Central memory CD8-positive, alpha-beta T cell (primary cell): ENCODE measurements at regions not wholly inside any gene's neighbourhood (a gene's known extent, or its start where the extent isn't known, plus 50 kb on each side); places are given as distances from the start of the nearest gene placed in this dataset.
"Not testable (repeated sequence)": the region's sequence is repeated elsewhere in the genome, so short reads cannot be mapped to it uniquely, and the experiment has no call there.

Source experiments
- ATAC-seq: fragments of 150-1000 bp; cut with Tn5 transposase; replicated peaks from 2 replicates; pipeline ENCODE4 v1.10.0; 2022; ENCODE audit warnings: mild to moderate bottlenecking, moderate FRiP score, moderate number of reproducible peaks; ENCODE audit not compliant: poor library complexity, severe bottlenecking; ENCODE audit errors: extremely low read depth
- DNase-seq, 2 donors: peaks; one replicate each; pipeline ENCODE4 v3.0.0; 2021; ENCODE audit warnings: low spot score in 2 of 2
- H3K27ac Mint-ChIP-seq: one replicate; pipeline ENCODE4 v1.8.0; 2022; ENCODE audit warnings: low read depth, mild to moderate bottlenecking, moderate library complexity, mixed read lengths
- H3K27me3 Mint-ChIP-seq: one replicate; pipeline ENCODE4 v1.8.0; 2022; ENCODE audit warnings: mixed read lengths
- H3K36me3 Mint-ChIP-seq: one replicate; pipeline ENCODE4 v1.8.0; 2022; ENCODE audit warnings: mild to moderate bottlenecking, moderate library complexity, mixed read lengths; ENCODE audit not compliant: insufficient read depth
- H3K4me1 Mint-ChIP-seq: one replicate; pipeline ENCODE4 v1.8.0; 2022; ENCODE audit warnings: mixed read lengths
- H3K4me3 Mint-ChIP-seq: one replicate; pipeline ENCODE4 v1.8.0; 2022; ENCODE audit warnings: mild to moderate bottlenecking, moderate library complexity, mixed read lengths
- H3K9me3 Mint-ChIP-seq: one replicate; pipeline ENCODE4 v1.8.0; 2022; ENCODE audit warnings: mixed read lengths

DNA sequence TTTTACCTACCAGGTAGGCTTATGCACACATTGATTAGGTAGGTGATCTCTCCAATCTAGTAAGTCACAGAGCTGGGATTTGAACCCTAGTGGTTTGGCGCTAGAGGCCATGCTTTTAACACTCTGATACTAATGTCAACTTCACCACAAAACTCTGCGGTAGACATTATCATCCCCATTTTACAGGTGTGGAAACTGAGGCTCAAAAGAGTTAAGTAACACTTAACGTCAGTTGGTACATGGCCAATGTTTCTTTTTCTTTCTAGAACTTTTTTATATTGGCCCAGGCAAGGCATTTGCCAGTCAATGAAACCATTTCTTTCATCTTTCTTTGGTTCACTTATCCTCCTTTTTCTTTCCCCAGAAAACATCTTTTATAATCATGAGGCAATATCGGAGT lies 95.9 kb upstream of the KIF26B start:
- Mint-ChIP-seq H3K27me3 (peaks cover 10% of the 10 kb centered on the region), H3K9me3 (no peaks in the 10 kb centered on the region), H3K4me3 (no peak overlapping the region), H3K36me3 (peaks cover 2% of the 10 kb centered on the region), H3K27ac (no peak overlapping the region), H3K4me1 (peaks cover 7% of the 10 kb centered on the region)
- DNase-seq = no peak
- no peak for ATAC-seq

- no peaks in the 10 kb centered on the region for H3K9me3 Mint-ChIP-seq
- ATAC-seq = no peak
- H3K36me3 Mint-ChIP-seq = peaks cover 2% of the 10 kb centered on the region
- peaks cover 7% of the 10 kb centered on the region for H3K4me1 Mint-ChIP-seq
- peaks cover 14% of the 10 kb centered on the region for H3K27me3 Mint-ChIP-seq
- no peak overlapping the region for H3K4me3 Mint-ChIP-seq
- no peak for DNase-seq
- no peak overlapping the region for H3K27ac Mint-ChIP-seq
Observed at GRCh38 chr1:245058436-245058835, 96.3 kb upstream of the KIF26B start.

DNA sequence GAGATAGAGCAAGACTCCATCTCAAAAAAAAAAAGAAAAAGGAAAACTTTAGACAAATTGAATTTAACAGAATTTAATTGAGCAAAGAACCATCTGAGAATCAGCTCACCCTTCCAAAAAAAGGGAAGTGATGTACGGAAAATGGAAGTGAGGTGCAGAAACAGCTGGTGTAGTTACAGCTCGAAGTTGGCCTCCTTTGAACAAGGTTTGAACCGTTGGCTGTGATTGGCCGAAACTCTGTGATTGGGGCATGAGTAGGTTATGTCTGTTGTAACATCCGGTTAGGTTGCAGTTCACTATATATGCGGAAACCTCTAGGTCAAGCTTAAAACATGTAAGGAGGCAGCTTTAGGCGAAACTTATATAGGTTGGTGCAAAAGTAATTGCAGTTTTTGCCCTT lies 97.9 kb upstream of the KIF26B start:
- Mint-ChIP-seq H3K36me3 (peaks cover 2% of the 10 kb centered on the region), H3K27ac (no peak overlapping the region), H3K4me3 (no peak overlapping the region), H3K9me3 (no peaks in the 10 kb centered on the region), H3K4me1 (peaks cover 10% of the 10 kb centered on the region), H3K27me3 (peaks cover 24% of the 10 kb centered on the region)
- no peak for DNase-seq
- ATAC-seq = no peak

DNA sequence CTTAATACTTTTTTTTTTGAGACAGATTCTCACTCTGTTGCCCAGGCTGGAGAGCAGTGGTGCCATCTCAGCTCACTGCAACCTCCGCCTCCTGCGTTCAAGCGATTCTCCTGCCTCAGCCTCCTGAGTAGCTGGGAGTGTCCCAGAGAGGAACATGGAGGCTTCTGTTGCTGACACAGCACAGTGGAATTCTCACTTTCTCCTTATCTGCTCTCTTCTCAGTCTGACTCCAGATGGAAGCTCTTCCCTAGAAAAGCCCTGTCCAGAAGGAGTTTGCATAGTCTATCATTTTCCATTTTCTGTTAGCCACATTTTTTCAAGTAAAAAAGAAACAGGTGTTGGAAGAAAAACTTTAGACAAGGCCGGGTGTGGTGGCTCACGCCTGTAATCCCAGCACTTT lies 98.5 kb upstream of the KIF26B start:
- H3K36me3 Mint-ChIP-seq, H3K4me3 Mint-ChIP-seq, ATAC-seq, DNase-seq, H3K9me3 Mint-ChIP-seq, H3K27ac Mint-ChIP-seq: not testable (repeated sequence)
- H3K4me1 Mint-ChIP-seq = peaks cover 16% of the 10 kb centered on the region
- H3K27me3 Mint-ChIP-seq = peaks cover 31% of the 10 kb centered on the region

- Mint-ChIP-seq H3K4me1 (peaks cover 18% of the 10 kb centered on the region), H3K4me3 (no peak overlapping the region), H3K27ac (no peak overlapping the region), H3K27me3 (peaks cover 36% of the 10 kb centered on the region), H3K9me3 (no peaks in the 10 kb centered on the region), H3K36me3 (peaks cover 2% of the 10 kb centered on the region)
- DNase-seq (no peak), ATAC-seq (no peak)
Observed at GRCh38 chr1:245055752-245056151, 99.0 kb upstream of the KIF26B start.

- H3K36me3 Mint-ChIP-seq = peaks cover 2% of the 10 kb centered on the region
- no peak for DNase-seq
- peaks cover 38% of the 10 kb centered on the region for H3K27me3 Mint-ChIP-seq
- H3K4me3 Mint-ChIP-seq = no peak overlapping the region
- ATAC-seq = no peak
- H3K27ac Mint-ChIP-seq = peak overlapping the region; percentile 6
- H3K4me1 Mint-ChIP-seq = peaks cover 18% of the 10 kb centered on the region
- H3K9me3 Mint-ChIP-seq = no peaks in the 10 kb centered on the region
Observed at GRCh38 chr1:245054507-245055270, 100.1 kb upstream of the KIF26B start.

DNA sequence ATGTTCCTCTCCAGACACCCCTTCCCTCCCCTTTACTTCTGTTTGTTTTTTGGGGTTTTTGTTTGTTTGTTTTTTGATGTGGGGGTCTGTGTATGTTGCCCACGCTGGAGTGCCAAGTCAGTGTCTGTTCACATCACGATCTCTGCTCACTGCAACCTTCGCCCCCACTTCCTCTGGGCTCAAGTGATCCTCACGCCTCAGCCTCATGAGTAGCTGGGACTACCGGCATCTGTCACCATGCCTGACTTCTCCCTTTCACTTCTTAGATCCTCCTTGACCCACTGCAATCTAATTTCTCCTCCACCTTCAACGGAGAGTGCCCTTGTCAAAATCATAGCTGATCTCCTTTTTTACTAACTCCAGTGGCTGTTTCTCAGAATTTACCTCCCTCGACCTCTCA lies 100.7 kb upstream of the KIF26B start:
- peaks cover 18% of the 10 kb centered on the region for H3K4me1 Mint-ChIP-seq
- H3K4me3 Mint-ChIP-seq = no peak overlapping the region
- ATAC-seq = no peak
- peak overlapping the region; percentile 6 for H3K27ac Mint-ChIP-seq
- peaks cover 2% of the 10 kb centered on the region for H3K36me3 Mint-ChIP-seq
- no peak for DNase-seq
- H3K27me3 Mint-ChIP-seq = peaks cover 38% of the 10 kb centered on the region
- H3K9me3 Mint-ChIP-seq = no peaks in the 10 kb centered on the region

- H3K27ac Mint-ChIP-seq = no peak overlapping the region
- H3K27me3 Mint-ChIP-seq = peaks cover 38% of the 10 kb centered on the region
- H3K36me3 Mint-ChIP-seq = peaks cover 2% of the 10 kb centered on the region
- no peak for DNase-seq
- H3K4me3 Mint-ChIP-seq = peak overlapping the region; percentile 8
- H3K9me3 Mint-ChIP-seq = no peaks in the 10 kb centered on the region
- no peak for ATAC-seq
- H3K4me1 Mint-ChIP-seq = peaks cover 18% of the 10 kb centered on the region
Observed at GRCh38 chr1:245052258-245052657, 102.5 kb upstream of the KIF26B start.

GRCh38 chr1:245051349-245052221 lies 103.2 kb upstream of the KIF26B start:
- H3K9me3 Mint-ChIP-seq = no peaks in the 10 kb centered on the region
- H3K27ac Mint-ChIP-seq = no peak overlapping the region
- no peak for DNase-seq
- no peak for ATAC-seq
- peaks cover 2% of the 10 kb centered on the region for H3K36me3 Mint-ChIP-seq
- peaks cover 18% of the 10 kb centered on the region for H3K4me1 Mint-ChIP-seq
- H3K27me3 Mint-ChIP-seq = peaks cover 38% of the 10 kb centered on the region
- peak overlapping the region; percentile 8 for H3K4me3 Mint-ChIP-seq

- Mint-ChIP-seq H3K9me3 (no peaks in the 10 kb centered on the region), H3K36me3 (no peaks in the 10 kb centered on the region), H3K4me1 (peaks cover 6% of the 10 kb centered on the region), H3K27me3 (peaks cover 12% of the 10 kb centered on the region), H3K27ac (no peak overlapping the region), H3K4me3 (no peak overlapping the region)
- no peak for ATAC-seq
- DNase-seq = no peak
Observed at GRCh38 chr1:245046769-245047168, 108.0 kb upstream of the KIF26B start.

DNA sequence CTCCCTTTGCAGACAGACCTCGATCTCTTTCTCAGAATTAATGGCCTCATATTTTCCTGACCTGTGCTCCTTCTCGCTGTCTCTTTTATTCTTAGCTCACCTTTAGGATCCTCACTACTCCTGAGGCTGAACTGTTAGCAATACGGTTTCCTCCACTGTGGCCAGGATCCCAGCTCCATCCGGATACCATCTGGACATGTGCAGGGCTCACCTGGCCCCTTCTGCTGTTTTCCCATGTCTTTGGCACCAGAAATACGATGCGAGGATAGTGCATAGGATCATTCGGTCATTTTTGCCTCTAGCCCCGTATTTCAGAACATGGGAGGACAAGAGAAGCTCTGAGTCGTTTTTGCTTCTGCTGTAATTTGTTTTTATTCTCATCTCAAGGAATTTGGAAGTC lies 108.5 kb upstream of the KIF26B start:
- Mint-ChIP-seq H3K27me3 (peaks cover 8% of the 10 kb centered on the region), H3K4me1 (peaks cover 2% of the 10 kb centered on the region), H3K27ac (no peak overlapping the region), H3K9me3 (no peaks in the 10 kb centered on the region), H3K4me3 (no peak overlapping the region), H3K36me3 (no peaks in the 10 kb centered on the region)
- ATAC-seq (no peak), DNase-seq (no peak)

DNA sequence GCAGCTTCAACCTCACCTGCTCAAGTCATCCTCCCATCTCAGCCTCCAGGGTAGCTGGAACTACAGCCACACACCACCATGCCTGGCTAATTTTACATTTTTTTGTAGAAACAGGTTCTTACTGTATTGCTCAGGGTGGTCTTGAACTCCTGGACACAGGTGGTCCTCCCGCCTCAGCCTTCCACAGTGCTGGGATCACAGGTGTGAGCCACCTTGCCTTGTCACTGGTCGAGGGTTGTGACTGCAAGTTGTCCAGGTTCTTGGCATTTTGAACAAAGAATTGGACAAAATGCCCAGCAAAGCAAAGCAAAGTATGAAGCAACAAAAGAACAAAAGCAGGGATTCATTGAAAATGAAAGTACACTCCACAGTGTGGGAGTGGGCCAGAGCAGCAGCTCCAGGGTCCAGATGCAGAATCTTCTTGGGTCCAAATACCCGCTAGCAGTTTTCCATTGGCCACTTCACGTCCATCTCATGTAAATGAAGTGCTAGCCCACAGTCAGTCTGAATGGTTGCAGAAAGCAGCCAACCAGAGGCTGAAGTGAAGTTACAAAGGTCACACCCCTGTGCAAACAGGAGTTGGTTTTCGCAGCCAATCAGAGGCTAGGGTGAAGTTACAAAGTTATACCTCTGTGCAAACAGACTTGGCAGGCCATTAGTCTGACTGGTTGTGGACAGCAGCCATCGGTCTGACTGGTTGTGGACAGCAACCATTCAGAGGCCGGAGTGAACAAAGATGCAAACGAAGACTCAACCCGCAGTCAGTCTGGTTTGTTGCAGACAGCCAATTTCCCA lies 109.5 kb upstream of the KIF26B start:
- Mint-ChIP-seq H3K4me1 (no peaks in the 10 kb centered on the region), H3K9me3 (no peaks in the 10 kb centered on the region), H3K36me3 (no peaks in the 10 kb centered on the region), H3K27ac (no peak overlapping the region), H3K27me3 (no peaks in the 10 kb centered on the region), H3K4me3 (no peak overlapping the region)
- DNase-seq (no peak), ATAC-seq (no peak)
